ENCODE measurements at regions not wholly inside any gene's neighbourhood (a gene's known extent, or its start where the extent isn't known, plus 50 kb on each side); places are given as distances from the start of the nearest gene placed in this dataset.

DNA sequence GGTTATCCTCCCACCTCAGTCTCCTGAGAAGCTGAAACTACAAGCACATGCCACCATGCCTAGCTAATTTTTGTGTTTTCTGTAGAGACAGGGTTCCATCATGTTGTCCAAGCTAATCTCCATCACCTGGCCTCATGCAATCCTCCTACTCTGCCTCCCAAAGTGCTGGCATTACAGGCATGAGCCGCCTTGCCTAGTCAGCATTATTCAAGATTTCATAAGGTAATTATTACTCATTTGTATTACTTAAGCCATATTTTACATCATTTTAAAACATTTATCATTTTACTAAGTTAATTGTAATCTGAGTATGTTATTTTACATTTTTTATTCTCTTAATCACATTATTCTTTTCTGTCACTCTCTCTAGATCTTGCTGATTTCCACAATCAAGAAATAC is 1575.6 kb downstream of the NCAM2 start:
- no peak for DNase-seq (ENCODE audit: low spot score)

DNA sequence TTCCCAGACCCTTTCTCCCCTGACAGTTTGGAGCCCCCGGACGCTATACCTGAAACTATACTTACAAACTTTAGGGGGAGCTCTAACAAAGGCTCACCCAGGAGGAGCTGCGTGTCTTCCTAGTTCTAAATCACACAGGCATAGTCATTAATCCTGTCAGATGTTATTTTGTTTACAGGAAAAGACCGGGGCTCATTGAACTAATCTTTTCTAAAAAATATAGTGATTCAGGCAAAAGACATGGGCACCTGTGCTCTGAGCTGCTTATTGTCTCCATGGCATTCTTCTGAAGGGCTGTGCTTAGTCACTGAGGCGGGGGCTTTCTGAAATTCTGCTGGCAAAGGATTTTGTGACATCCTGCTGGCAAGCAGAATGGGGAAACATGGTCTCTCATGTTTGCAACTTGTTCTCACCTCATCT is 1577.0 kb downstream of the NCAM2 start:
- DNase-seq (ENCODE audit: low spot score): peak; percentile 64

DNA sequence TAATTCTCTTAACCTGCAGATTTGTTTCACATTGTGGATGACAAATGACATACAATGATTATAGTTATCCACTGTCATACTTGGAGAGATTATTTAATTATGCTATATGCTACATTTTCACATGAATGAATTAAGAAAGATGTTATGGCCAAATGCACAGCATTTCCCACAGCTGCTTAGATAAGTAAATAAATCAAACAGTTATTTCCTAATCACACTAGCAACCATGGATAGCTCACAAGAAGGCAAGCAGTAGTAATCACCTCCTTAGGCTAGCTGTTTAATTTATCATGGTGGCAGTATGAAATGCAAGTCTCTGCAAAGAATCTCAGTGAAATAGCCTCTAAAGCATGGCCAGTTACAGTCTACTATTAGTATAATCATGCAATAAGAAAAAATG is 1581.5 kb downstream of the NCAM2 start:
- no peak for DNase-seq (ENCODE audit: low spot score)

- DNase-seq (ENCODE audit: low spot score): no peak
Observed at GRCh38 chr21:22582026-22582425, 1583.8 kb downstream of the NCAM2 start.

DNA sequence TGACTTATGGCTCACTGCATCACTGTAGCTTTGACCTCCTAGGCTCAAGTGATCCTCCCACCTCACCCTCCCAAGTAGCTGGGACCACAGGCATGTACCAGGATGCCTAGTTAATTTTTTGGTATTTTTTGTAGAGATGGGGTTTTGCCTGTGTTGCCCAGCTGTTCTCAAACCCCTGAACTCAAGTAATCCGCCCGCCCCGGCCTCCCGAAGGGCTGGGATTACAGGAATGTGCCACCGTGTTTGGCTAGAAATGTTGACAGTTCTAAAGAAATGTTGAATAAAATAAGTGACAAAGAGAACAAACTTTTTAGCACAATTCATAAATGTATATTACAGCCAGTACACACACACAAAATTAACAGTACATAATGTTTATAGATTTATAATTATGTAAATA is 1586.1 kb downstream of the NCAM2 start:
- no peak for DNase-seq (ENCODE audit: low spot score)

- DNase-seq (ENCODE audit: low spot score): no peak
Observed at GRCh38 chr21:22585558-22585957, 1587.3 kb downstream of the NCAM2 start.

- no peak for DNase-seq (ENCODE audit: low spot score)
Observed at GRCh38 chr21:22597660-22598255, 1599.5 kb downstream of the NCAM2 start.

DNA sequence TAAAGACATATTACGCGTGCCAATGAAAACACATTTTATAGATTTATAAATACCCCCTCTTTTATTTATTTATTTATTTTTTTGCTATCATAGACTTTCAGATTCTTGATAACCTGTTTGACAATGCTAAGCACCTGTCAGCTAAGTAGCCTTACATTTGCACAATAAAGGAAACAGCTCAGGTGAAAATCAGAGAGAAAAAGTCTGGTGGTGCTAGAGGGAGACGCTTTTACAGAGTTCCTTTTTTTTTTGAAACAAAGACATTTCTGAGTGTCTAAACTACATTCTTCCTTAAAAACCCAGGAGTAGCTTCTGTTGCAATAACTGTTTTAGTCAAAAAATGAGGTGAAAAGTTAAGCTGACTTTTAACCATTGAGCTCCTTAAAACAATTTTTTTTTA is 1611.6 kb downstream of the NCAM2 start:
- no peak for DNase-seq (ENCODE audit: low spot score)

GRCh38 chr21:22627911-22628310 is 1629.7 kb downstream of the NCAM2 start:
- DNase-seq (ENCODE audit: low spot score): no peak

DNA sequence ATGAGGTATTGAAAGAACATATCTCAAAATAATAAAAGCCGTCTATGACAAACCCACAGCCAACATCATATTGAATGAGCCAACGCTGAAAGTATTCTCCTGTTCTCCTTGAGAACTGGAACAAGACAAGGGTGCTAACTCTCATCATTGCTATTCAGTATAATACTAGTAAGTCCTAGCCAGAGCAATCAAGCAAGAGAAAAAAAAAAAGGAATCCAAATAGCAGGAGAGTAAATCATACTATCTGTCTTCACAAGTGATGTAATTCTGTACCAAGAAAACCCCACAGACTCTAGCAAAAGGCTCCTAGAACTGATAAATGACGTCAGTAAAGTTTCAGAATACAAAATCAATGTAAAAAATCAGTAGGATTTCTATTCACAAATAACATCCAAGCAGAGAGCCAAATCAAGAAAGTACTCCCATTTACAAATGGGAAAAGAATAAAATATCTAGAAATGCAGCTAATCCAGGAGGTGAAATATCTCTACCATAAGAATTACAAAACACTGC is 1632.8 kb downstream of the NCAM2 start:
- no peak for DNase-seq (ENCODE audit: low spot score)

DNA sequence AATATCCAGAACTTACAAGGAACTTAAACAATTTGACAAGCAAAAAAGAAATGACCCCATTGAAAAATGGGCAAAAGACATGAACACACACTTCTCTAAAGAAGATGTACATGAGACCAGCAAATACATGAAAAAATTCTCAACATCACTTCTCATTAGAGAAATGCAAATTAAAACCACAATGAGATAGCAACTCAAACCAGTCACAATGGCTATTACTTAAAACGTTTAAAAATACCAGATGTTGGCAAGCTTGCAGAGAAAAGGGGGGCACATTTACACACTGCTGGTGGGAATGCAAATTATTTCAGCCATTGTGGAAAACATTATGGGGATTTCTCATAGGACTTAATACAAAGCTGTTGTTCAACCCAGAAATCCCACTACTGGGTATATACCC is 1634.0 kb downstream of the NCAM2 start:
- no peak for DNase-seq (ENCODE audit: low spot score)

DNA sequence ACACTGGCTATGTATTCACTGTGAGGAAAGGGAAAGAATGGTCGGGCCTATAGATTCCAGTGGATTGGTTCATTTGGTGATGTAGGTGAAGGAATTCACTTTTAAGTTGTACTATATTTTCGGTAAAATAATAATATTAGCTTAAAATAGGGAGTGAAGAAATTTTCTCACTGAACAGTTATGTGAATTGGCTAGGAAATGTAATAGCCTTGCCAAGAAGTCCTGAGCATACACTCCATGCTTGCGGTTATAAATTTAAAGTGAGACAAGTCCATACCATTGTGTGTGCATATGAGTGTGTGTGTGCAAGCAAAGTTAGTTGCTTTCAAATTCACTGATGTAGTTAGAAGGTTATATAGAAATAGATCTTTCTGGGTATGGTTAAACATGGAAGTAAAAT is 1651.0 kb downstream of the NCAM2 start:
- DNase-seq (ENCODE audit: low spot score): no peak

GRCh38 chr21:22650226-22650625 is 1652.0 kb downstream of the NCAM2 start:
- DNase-seq (ENCODE audit: low spot score): no peak

DNA sequence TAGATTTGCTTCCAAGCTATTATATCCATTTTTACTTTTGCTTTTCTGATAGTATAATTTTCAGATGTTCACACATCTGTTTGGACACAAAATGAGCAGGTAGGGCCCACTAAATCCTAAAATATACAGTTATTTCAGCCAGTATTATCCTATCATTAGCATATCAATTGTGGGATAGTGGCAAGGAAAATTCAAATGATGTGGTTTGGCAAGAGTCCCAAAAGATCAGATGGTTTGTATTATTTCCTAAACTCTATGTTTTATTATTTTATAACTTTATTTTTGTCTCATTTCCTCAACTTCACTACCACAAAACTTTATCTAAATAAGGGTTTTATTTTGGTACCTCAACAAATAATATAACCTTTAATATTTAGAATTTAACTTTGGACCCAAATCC is 1659.6 kb downstream of the NCAM2 start:
- DNase-seq (ENCODE audit: low spot score): no peak

DNA sequence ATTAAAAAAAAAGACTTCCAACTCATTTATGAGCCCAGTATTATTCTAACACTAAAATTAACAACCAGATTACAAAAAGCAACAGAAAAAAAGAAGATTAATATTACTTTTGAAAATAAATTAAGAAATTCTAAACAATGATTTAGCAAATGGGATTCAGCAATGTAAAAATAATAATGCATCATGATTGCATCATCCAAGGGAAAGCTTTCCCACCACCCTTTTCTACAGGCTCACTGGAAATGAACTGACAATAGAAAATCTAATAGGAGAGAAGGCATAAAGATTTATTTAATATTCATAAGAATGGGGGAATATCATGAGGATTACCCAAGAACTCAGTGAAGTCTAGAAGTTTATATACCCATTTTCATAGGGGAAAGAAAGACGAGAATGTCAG is 1671.9 kb downstream of the NCAM2 start:
- no peak for DNase-seq (ENCODE audit: low spot score)

DNA sequence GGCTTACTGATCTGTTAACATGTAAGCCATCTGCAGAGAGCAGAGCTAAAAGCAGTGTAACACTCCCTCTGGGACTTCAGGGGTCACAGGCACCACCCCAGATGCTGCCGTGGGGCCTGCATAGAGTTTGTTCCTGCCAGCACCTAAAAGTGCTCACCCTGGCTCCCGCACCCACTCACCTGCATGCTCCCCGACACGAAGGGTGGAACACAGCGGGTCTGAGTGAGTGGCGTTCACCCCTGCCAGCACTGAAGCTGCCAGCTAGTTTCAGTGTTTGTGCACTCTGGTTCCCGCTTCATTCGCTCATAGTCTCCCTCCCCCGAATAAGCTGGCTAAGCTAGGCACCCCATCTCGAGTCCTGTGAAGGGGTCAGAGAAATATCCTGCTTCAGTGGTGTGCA is 1681.0 kb downstream of the NCAM2 start:
- DNase-seq (ENCODE audit: low spot score): no peak

DNA sequence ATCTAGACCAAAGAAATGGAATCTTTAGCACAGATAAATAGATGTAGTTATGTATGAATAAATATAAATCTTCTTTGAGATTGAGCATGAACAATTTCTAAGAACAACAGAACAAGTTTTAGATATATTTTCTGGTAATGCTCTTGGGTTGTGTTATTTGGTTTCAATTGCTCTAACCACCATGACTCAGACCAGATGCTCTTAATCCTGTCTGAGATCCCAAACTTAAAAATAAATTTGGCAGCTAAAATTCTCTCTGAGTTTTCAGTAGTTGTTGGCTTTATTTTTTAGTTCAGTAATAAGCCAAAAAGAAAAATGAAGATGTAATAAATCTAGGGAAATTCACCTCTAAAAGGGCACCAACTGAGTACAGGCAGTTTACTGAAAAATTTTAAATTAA is 1693.4 kb downstream of the NCAM2 start:
- no peak for DNase-seq (ENCODE audit: low spot score)

DNA sequence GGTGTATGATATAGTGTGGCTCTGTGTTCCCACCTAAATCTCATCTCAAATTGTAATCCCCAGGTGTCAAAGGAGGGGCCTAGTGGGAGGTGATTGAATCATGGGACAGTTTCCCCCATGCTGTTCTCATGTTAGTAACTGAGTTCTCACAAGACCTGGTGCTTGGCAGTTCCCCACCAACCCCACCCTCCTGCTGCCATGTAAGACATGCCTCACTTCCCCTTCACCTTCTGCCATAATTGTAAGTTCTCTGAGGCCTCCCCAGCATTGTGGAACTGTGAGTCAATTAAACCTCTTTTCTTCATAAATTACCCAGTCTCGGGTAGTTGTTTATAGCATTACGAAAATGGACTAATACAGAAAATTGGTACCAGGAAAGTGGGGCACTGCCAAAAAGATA is 1705.3 kb downstream of the NCAM2 start:
- no peak for DNase-seq (ENCODE audit: low spot score)

DNA sequence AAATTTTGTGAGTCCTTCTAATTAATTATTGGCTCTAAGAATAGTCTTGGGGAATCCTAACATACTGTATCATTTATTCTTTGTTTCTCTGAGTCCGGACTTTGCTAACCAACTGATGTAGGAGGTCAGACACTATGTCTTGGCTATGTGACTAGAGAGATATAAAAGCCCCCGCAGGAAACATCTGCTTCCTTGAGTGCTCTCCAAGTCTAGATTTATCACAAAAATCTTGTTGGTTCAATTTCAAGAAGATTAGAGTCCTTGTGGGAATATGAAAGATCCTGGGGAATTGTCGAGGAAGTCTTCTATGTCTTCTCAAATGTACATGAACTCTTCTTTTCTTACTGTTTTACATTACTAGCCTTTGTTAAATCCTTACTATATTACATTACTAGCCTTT is 1712.5 kb downstream of the NCAM2 start:
- no peak for DNase-seq (ENCODE audit: low spot score)

GRCh38 chr21:22711636-22712035 is 1713.4 kb downstream of the NCAM2 start:
- no peak for DNase-seq (ENCODE audit: low spot score)

GRCh38 chr21:22725436-22725835 is 1727.2 kb downstream of the NCAM2 start:
- no peak for DNase-seq (ENCODE audit: low spot score)

DNA sequence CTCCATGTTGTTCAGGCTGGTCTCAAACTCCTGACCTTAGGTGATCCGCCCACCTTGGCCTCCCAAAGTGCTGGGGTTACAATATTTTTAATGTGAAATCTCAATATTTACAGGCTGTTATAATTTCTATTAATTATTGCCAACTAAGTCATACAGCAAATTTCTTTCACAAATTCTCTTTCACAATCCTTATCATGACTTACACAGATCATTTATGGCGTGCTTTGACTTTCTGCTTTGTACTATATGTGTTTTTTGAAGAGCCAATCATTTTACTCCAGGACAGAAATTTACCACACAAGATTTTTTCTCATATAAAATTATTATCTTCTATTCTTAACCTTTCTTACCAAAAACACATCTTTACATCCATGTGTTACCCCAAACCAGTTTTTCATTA is 1729.9 kb downstream of the NCAM2 start:
- DNase-seq (ENCODE audit: low spot score): no peak

DNA sequence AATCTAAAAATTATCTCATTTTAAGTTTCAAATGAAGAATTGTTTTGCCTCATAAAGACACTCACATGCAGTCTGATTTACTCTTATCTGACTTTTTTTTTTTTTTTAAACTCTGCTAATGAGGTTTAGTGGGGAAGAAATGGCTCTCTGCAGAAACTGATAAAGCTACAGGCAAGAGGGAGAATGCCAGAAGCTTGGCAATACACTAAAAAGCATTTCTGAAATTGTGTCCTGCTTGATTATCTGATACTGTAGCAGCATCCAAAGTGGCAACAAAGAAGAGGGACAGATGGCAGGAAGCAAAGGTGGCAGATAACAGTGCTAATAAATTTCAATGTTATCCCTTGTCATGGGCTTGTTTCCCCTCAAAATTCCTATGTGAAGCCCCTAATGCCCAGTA is 1744.9 kb downstream of the NCAM2 start:
- no peak for DNase-seq (ENCODE audit: low spot score)

DNA sequence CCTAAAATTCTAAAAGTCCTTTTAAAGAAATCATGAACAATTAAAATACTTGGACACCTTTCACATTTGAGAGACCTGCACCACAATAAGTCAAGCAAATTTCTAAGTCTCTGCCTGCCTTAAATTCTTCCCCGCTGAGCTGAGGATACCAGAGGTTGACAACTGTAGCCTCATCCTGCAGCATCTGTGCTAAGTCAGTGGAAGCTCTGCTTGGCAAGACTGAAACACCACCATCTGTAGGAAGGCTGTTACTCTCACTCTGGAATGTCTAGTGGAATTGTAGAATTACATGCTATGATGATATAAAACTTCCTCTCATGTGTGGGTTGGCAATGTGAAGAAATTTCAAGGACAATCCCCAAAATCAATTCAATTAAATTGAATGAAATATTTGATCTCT is 1756.5 kb downstream of the NCAM2 start:
- DNase-seq (ENCODE audit: low spot score): no peak

DNA sequence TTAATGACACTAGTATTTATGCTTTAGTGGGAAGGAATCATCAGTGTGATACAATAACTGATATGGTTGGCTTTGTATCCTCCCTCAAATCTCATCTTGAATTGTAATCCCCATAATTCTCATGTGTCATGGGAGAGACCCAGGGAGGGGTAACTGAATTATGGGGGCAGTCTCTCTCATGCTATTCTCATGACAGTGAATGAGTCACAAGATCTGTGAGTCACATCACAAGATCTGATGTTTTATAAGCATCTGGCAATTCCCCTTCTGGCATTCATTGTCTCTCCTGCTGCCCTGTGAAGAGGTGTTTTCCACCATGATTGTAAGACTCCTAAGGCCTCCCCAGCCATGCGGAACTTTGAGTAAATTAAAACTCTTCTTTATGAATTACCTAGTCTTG is 1760.3 kb downstream of the NCAM2 start:
- DNase-seq (ENCODE audit: low spot score): no peak

All from SW480 (cell line).